ENCODE measurements at regions not wholly inside any gene's neighbourhood (a gene's known extent, or its start where the extent isn't known, plus 50 kb on each side); places are given as distances from the start of the nearest gene placed in this dataset.

GRCh38 chr2:37529830-37530415 lies 141.5 kb downstream of the CDC42EP3 start:
- no peak for ATAC-seq
- no TSS peak for BruUV-seq (replicated peaks)
- Histone ChIP-seq H3K9ac (ENCODE audit: low read length) (no peak overlapping the region), H3K9me2 (replicated peaks; ENCODE audit: low read length) (no peaks in the 10 kb centered on the region), H3K27me3 (ENCODE audit: low read length) (no peaks in the 10 kb centered on the region), H3K4me3 (ENCODE audit: low read length) (no peak overlapping the region), H4K20me1 (ENCODE audit: low read length) (no peaks in the 10 kb centered on the region), H3F3A (ENCODE audit: low read length, unreplicated experiment) (no peaks in the 10 kb centered on the region), H3K36me3 (ENCODE audit: low read depth, low read length) (no peaks in the 10 kb centered on the region), H2AFZ (ENCODE audit: low read length) (no peak overlapping the region), H3K27ac (ENCODE audit: low read length) (no peak overlapping the region), H3K4me2 (ENCODE audit: low read length) (no peak overlapping the region), H3K4me1 (ENCODE audit: insufficient read depth, low read length) (no peaks in the 10 kb centered on the region), H3K79me2 (ENCODE audit: low read length) (no peaks in the 10 kb centered on the region), H3K9me3 (ENCODE audit: low read length) (no peaks in the 10 kb centered on the region)
- no peak for DNase-seq
- CTCF ChIA-PET: no interaction called here
- no peak for TF ChIP-seq EZH2 (IDR thresholded peaks at IDR 0.05; ENCODE audit: low read length, unreplicated experiment)
- no peak for TF ChIP-seq CTCF (conservative IDR thresholded peaks at IDR 0.05; ENCODE audit: low read depth, low read length)
- no peak for TF ChIP-seq EZH2phosphoT487 (IDR thresholded peaks at IDR 0.05; ENCODE audit: borderline replicate concordance, low read length)
- POLR2A ChIA-PET (ENCODE audit: unreplicated experiment): no interaction called here
- intact Hi-C loops (cut with micrococcal nuclease): no loop called here

- DNase-seq (no peak), ATAC-seq (no peak)
- CTCF ChIA-PET: no interaction called here
- no peaks in the 10 kb centered on the region for H4K20me1 ChIP-seq (ENCODE audit: low read length)
- H3K4me3 ChIP-seq (ENCODE audit: low read length): no peak overlapping the region
- intact Hi-C loops (cut with micrococcal nuclease): no loop called here
- H3K9ac ChIP-seq (ENCODE audit: low read length): no peak overlapping the region
- no peaks in the 10 kb centered on the region for H3K79me2 ChIP-seq (ENCODE audit: low read length)
- no peak overlapping the region for H3K4me2 ChIP-seq (ENCODE audit: low read length)
- TF ChIP-seq EZH2phosphoT487 (IDR thresholded peaks at IDR 0.05; ENCODE audit: borderline replicate concordance, low read length) (no peak), EZH2 (IDR thresholded peaks at IDR 0.05; ENCODE audit: low read length, unreplicated experiment) (no peak), CTCF (conservative IDR thresholded peaks at IDR 0.05; ENCODE audit: low read depth, low read length) (no peak)
- H3K9me2 ChIP-seq (replicated peaks; ENCODE audit: low read length): no peaks in the 10 kb centered on the region
- H3K4me1 ChIP-seq (ENCODE audit: insufficient read depth, low read length): no peaks in the 10 kb centered on the region
- no peaks in the 10 kb centered on the region for H3K27me3 ChIP-seq (ENCODE audit: low read length)
- H3K9me3 ChIP-seq (ENCODE audit: low read length): no peaks in the 10 kb centered on the region
- H2AFZ ChIP-seq (ENCODE audit: low read length): no peak overlapping the region
- BruUV-seq (replicated peaks): no TSS peak
- no peaks in the 10 kb centered on the region for H3F3A ChIP-seq (ENCODE audit: low read length, unreplicated experiment)
- no peak overlapping the region for H3K27ac ChIP-seq (ENCODE audit: low read length)
- H3K36me3 ChIP-seq (ENCODE audit: low read depth, low read length): no peaks in the 10 kb centered on the region
- POLR2A ChIA-PET (ENCODE audit: unreplicated experiment): no interaction called here
Measured at GRCh38 chr2:37532503-37532902, 138.9 kb downstream of the CDC42EP3 start.

GRCh38 chr2:37537316-37537715 lies 134.1 kb downstream of the CDC42EP3 start:
- TF ChIP-seq EZH2 (IDR thresholded peaks at IDR 0.05; ENCODE audit: low read length, unreplicated experiment) (no peak), CTCF (conservative IDR thresholded peaks at IDR 0.05; ENCODE audit: low read depth, low read length) (no peak), EZH2phosphoT487 (IDR thresholded peaks at IDR 0.05; ENCODE audit: borderline replicate concordance, low read length) (no peak)

More at GRCh38 chr2:37537316-37537715, 134.1 kb downstream of the CDC42EP3 start:
- BruUV-seq (replicated peaks): no TSS peak
- H3K9me2 ChIP-seq (replicated peaks; ENCODE audit: low read length): no peaks in the 10 kb centered on the region
- no peak for DNase-seq
- no peaks in the 10 kb centered on the region for H3K27me3 ChIP-seq (ENCODE audit: low read length)
- H3K27ac ChIP-seq (ENCODE audit: low read length): no peak overlapping the region
- no peak overlapping the region for H3K4me3 ChIP-seq (ENCODE audit: low read length)
- ChIA-PET CTCF (no interaction called here), POLR2A (ENCODE audit: unreplicated experiment) (no interaction called here)
- H3K79me2 ChIP-seq (ENCODE audit: low read length): no peaks in the 10 kb centered on the region
- no peaks in the 10 kb centered on the region for H4K20me1 ChIP-seq (ENCODE audit: low read length)
- no peak overlapping the region for H3K4me2 ChIP-seq (ENCODE audit: low read length)
- intact Hi-C loops (cut with micrococcal nuclease): no loop called here
- no peak for ATAC-seq
- no peaks in the 10 kb centered on the region for H3K4me1 ChIP-seq (ENCODE audit: insufficient read depth, low read length)
- no peaks in the 10 kb centered on the region for H3K36me3 ChIP-seq (ENCODE audit: low read depth, low read length)
- no peak overlapping the region for H2AFZ ChIP-seq (ENCODE audit: low read length)
- no peaks in the 10 kb centered on the region for H3K9me3 ChIP-seq (ENCODE audit: low read length)
- no peaks in the 10 kb centered on the region for H3F3A ChIP-seq (ENCODE audit: low read length, unreplicated experiment)
- no peak overlapping the region for H3K9ac ChIP-seq (ENCODE audit: low read length)
